AML-193 (cell line): ENCODE measurements at regions not wholly inside any gene's neighbourhood (a gene's known extent, or its start where the extent isn't known, plus 50 kb on each side); places are given as distances from the start of the nearest gene placed in this dataset.
"Not testable (repeated sequence)": the region's sequence is repeated elsewhere in the genome, so short reads cannot be mapped to it uniquely, and the experiment has no call there.

Experiments
- DNase-seq, 2 experiments: peaks; one replicate each; lab custom pipeline; 2025; lab: John Stamatoyannopoulos, UW

GRCh38 chr16:48999044-48999443, 282.6 kb downstream of the CBLN1 start:
- DNase-seq: no peak

GRCh38 chr16:48997946-48998345, 283.7 kb downstream of the CBLN1 start:
- DNase-seq: no peak

GRCh38 chr16:48997081-48997615, 284.5 kb downstream of the CBLN1 start:
- no peak for DNase-seq

DNA sequence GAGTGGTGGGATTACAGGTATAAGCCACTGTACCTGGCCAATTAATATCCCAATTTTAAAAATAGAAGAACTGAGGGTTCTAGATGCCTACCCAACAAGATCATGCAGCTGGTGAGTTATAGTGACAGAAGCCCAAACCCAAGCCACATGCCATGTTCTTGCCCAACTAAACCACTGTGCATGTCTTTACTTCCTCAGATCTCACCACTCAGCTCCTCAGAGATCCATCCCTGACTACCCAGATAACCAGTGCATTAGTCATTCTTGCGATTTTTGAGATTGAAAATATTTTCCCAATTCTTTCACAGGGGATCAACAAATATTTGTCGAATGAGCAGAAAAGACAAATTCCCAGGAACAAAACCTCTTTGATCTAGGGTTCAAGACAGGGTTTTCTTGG, 303.1 kb downstream of the CBLN1 start:
- no peak for DNase-seq

DNA sequence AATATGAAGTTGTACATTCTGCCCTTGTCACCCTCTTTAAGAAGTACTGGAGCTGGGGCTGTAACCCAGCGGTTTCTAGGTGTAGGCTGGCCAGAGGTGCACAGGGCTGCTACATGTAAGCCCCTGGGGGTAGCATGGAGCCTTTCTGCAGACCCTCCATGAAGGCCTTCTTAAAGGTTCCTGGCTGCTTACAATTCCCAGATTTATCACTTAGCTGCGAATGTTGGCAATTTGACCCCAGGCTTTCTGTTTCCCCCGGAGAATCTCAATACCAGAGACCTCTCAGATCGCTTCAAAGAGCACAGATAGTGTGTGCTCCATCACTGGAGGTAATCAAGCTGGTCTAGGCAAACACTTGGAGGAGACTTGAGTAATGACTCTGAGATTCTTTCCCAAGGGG, 309.4 kb downstream of the CBLN1 start:
- DNase-seq: no peak

GRCh38 chr16:48971571-48972077, 310.0 kb downstream of the CBLN1 start:
- no peak for DNase-seq

GRCh38 chr16:48970216-48970615, 311.4 kb downstream of the CBLN1 start:
- DNase-seq: no peak

- DNase-seq: no peak
Measured at GRCh38 chr16:48969611-48970010, 312.0 kb downstream of the CBLN1 start.

- no peak for DNase-seq
Measured at GRCh38 chr16:48965386-48965785, 316.3 kb downstream of the CBLN1 start.

DNA sequence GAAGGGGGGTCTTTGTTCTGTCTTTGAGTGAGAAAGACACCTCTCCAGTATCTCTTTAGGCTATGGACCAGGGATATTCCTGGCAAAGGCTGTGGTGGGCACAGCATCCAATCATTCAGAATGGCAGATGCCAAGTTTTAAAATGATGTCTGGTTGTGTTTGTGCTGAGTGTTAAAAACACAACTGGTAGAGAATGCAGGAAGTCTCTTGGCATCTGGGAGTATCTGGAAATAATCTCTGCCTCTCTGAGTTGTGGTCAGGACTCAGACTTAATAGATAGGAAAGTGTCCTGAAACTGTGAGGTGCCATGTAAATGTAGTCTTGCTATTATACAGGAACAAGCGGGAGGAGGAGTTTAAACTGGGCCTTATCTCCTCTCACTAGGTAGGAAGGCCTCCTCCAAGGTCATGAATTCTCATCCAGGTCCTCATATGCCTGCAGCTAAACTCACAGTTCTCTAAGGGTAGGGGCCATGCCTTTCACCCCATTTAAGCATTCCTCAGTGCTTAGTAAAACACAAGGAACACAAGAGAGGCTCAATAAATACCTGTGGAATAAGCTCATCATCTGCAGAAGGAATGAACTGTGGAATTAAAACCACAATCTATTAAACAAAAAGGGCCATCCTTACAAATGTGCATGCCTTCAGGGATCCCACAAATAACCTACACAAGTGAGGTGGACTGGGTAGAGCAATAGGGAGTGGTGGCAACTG, 317.6 kb downstream of the CBLN1 start:
- DNase-seq: no peak

DNA sequence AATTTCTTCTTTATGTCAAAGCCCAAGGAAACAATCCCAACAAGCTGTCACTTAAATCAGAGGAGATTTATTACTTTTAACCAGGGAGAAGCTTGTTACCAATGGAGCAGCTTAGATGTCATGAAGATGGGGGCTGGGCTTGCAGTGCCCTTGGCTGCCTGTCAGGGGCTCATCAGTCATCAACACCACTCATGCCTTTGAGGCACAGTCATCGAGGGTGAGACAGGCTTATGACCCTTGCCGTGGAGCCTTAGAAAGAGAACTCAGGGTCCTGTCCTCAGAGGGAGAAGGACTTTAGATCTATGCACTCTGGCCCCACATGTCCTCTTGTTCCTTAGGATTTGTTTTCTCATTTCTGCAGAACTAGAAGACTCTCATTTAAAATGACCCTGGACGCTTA, 318.3 kb downstream of the CBLN1 start:
- no peak for DNase-seq

DNA sequence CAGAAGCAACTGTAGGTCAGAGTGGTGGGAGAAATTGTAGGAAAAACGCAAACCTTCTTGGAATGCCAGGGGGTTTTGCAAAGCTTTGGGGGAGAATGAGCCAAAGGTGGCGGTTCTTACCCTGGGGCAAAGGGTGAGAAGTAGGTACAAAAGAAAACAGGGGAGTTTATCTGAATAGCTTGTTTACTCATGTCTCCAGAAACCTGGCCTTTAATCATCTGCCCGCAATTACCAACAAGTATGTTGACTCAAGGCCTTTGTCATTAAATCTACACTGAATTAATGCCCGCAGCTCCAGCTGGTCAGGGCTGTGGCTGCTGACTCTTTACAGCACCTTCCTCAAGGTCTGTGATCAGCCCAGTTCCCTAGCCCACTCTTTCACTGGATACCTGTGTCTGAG, 320.1 kb downstream of the CBLN1 start:
- no peak for DNase-seq

GRCh38 chr16:48960830-48961229, 320.8 kb downstream of the CBLN1 start:
- no peak for DNase-seq

- DNase-seq: no peak
Measured at GRCh38 chr16:48959747-48960146, 321.9 kb downstream of the CBLN1 start.

DNA sequence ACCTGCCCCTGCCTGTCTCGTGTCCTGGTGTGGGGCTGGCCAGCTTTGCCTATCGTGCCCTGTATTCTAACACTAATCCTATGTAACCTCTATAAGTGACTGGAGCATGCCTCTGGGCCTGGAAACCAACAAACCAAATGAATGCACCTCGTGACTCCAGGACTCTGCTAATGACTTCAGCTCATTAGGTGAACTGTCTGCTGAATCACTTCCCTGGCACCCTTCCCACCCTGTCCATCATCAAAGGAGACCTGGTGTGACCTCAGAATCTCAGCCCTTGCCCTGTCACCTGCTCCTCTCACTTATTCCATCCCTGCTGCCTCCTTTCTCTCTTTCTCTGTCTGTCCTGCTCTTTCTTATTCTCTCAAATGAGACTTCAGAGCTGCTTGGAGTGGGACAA, 322.4 kb downstream of the CBLN1 start:
- no peak for DNase-seq

DNA sequence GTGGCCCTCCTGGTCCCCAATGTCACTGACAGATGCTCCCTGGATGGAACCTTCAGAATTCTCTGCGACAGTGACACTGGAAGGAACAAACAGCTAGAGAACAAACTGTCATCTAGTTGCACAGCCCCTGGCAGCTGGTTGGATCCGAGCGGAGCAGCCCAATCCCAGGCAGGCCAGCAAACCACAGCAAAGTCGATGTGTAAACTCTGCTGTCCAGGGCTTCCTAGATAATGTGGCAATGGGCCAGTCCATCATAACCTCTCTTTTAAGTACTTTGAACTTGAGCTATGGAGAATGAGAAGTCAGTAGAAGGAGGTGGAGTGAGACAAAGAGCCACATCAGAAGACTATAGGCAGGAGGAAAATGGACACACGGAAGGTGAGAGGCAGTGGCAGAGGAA, 323.0 kb downstream of the CBLN1 start:
- DNase-seq: no peak

DNA sequence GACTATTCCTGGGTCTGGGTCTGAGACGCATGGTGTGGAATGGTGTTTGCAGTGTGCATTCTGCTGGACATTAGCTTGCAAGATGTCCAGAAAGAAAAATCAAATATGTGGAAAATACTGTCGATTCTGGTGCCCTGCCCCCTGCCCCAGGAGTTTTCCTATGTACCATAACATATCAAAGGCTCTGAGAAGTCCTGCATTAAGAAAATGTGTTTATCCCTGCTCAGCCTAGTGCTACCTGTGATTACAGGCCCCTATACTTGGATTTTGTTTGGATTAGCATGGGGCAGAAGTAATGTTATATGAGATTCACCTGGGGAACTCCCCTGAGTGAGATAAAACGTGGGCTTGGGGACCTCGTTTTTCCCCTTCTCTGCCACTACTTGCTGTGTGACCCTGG, 325.0 kb downstream of the CBLN1 start:
- DNase-seq: no peak

- DNase-seq: no peak
Measured at GRCh38 chr16:48955837-48956236, 325.8 kb downstream of the CBLN1 start.

DNA sequence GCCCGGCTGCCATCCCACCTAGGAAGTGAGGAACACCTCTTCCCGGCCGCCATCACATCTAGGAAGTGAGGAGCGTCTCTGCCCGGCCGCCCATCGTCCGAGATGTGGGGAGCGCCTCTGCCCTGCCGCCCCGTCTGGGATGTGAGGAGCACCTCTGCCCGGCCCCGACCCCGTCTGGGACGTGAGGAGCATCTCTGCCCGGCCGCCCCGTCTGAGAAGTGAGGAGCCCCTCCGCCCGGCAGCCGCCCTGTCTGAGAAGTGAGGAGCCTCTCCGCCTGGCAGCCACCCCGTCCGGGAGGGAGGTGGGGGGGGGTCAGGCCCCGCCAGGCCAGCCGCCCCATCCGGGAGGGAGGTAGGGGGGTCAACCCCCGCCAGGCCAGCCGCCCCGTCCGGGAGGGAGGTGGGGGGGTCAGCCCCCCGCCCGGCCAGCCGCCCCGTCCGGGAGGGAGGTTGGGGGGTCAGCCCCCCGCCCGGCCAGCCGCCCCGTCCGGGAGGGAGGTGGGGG, 330.0 kb downstream of the CBLN1 start:
- DNase-seq: not testable (repeated sequence)

DNA sequence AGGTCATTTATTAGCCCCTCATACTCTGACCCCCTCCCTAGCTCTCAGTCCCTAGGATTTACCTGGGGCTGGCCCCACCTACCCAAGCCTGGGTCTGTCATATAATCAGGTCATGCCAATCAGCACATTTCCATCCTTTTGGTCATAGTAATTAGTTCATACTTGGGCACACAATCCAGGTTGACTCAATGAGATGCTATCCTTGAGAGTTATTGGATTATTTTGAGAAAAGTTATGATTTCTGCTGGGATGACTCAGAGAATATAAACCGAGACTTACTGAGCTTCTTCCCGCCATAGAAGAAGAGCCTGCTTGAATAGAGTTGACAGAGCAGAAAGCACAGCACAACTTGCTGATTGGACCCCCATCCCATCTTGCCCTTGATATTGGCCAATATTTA, 331.5 kb downstream of the CBLN1 start:
- no peak for DNase-seq

DNA sequence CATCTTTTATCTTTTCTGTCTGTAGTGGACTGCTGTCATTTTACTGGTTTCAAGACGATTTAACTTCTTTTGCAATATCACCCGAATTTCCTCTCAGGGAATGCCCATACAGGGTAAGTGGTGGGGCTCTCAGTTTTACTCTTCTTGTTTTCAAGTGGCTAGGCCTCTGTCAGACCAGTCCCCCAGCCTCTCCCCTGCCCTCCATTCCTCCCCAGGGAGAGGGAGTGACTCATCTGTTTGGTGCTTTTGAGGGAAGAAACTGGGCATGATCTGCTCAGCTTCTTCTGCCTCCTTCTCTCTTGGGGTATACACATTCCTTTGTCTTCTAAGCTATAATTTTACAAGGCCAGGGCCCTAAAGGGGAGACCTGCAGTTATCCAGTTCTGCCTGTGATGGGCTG, 332.0 kb downstream of the CBLN1 start:
- DNase-seq: no peak

DNA sequence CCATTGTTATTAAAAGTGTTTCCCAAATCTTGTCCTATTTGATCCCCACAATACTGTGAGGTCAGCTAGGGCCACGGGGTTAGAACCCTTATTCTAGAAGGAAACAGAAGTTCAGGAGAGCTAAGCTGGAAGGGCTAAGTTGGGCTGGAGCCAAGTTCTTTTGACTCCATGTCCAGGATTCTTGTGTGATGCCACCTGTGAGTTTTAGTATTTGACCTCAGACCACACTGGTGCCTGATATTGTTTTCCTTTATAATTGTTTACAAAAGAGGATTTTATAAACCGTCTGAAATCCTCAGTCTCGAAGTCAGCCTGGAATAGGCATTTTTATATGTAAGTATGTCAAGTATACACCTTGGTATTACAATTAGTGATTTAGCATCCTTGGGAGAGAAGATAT, 332.7 kb downstream of the CBLN1 start:
- no peak for DNase-seq

DNA sequence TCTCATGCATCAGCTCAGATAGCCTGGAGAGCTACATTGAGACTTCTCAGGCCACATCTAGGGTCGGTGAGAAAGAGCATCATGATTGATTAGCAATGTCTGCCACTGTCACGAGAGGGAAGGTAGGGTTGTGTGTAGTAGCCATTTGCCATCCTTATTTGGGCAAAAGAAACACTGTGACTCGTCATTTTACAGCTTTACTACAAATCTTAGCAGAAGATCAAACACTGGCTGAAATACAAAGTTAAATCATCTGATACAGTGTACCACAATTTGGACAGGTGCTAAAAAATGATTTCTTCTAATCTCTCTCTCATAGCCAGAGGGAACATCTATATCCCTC, 334.3 kb downstream of the CBLN1 start:
- no peak for DNase-seq
